NAMALWA (cell line): ENCODE measurements at regions not wholly inside any gene's neighbourhood (a gene's known extent, or its start where the extent isn't known, plus 50 kb on each side); places are given as distances from the start of the nearest gene placed in this dataset.
"Not testable (repeated sequence)": the region's sequence is repeated elsewhere in the genome, so short reads cannot be mapped to it uniquely, and the experiment has no call there.

Experiments
- DNase-seq: peaks from one replicate; pipeline ENCODE4 v3.0.0-alpha.2; 2015; ENCODE audit warnings: low spot score

DNA sequence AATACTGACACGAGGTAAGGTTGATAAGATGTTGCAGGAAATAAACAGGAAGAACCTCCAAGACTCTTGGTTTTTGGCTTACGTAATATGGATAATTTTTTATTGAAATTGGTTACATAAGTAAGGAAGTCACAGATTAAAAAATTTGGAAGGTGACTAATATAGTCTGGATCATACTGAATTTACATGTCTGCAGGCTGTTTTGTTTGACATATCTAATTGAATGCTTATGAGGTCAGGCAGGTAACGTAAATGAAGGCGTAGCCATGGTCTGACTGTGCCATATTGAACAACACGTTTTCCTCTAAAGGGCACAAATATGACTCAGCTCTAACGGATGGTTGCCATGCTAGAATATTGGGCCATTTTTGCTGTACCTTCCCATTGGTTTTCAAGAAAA lies 648.1 kb upstream of the NOVA1 start:
- DNase-seq, result no peak

DNA sequence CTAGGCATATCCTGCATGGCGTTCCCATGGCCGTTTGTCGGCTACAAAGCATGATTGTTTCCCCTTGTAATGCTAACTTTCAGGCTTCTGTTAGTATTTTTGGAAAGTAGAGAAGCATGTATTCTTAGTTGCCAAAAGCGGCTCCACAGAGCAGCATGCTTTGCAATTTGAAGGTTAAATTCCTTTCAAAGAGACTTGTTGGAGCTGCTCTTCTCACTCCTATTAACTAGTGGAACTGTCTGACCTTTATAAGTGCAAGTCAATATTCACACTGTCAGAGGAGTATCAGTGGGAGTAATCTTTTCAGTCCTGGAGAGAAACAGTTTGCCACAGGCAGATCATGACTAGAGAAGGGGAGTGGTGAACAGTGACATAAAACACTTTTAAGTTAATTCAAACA lies 656.1 kb upstream of the NOVA1 start:
- no peak for DNase-seq

DNA sequence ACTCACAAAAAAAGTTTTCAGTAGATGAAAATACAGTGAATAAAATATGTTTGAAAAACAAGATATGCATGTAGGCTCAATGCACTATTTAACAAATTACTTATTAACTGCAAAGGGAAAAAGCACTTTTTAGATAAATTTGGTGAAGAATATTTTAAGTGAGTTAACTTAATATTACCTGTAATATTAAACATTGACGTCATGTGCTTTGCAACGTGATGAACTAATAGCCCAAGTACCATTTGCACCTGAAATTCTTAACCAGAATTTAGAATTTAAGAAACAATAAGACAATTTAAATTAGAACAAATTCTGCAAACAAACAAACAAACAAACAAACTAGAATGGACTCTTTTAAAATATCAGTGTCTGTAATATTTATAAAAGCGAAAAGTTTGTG lies 659.0 kb upstream of the NOVA1 start:
- DNase-seq, result no peak

DNA sequence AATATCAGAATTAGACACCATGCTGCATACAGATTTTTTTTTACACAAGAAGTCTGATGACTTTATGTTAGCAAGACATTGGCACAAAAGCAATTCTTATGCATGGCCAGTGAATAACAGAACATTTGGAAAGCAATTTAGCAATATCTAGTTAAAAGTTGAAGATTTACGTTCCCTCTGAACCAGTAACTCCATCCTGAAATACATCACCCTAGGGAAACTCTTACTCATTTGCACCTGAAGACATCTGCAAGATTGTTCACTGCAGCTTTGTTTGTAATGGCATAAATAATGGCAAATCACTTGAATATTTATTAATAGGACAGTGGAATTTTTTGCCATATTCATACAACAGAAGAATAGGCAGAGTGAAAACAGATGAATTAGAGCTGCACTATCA lies 670.0 kb upstream of the NOVA1 start:
- DNase-seq, result no peak

DNA sequence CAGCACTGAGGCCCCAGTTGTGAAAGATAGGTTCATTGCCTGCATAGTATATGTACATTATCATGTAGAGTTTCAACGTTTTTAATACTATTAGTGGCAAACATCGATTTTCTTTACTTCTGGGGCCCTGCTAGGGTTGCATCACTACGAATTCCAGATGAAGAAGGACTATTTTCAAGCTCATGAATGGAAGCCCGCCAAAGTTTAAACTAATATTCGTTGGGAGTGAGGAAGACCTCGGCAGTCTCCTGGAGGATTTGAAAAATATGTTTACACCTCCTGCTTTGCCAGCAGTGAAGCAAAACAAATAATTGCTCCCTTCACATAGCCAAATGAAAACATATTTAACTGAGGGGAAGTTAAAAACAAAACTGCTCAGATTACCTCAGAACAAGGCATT lies 672.9 kb upstream of the NOVA1 start:
- DNase-seq, result no peak

DNA sequence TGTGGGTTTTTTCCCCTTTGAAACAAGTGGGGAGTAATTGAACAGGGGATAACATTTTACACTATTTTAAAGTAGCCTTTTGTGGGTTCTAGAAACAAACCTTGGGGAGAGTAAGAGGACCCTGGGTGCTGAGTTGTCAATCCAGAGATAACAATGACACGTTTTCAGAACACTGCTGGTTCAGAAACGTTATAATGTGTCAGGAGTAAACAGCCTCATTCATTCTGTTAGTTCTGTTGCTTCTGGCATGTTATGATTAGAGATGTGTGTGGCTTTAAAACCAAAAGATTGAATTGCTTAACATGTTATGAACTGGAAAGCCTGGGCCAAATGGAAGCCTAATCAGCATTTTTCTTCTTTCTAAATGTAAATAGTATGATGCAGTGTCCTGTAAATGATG lies 680.5 kb upstream of the NOVA1 start:
- DNase-seq, result no peak

DNA sequence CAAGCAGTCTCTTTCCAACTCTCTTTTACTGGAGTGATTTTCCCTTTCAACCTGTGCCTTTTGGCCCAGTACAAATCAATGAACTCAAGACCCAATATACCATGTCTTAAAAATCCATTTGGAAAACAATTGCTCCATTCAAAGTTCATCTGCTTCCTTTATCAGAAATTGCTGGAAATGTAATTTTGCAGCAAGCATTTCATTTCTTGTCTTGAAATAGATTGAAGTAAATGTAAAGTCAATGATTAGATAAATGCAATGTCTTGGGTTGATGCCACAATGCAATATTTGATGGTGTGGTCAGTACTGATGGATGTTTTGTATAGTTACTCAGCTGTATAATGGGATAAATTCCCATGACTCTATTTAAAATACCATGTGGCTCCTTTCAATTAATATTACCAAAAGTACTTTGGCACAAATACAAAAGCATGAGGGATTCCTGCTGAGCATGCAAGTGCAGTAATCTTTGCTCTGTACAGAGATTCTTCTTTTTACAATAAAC lies 707.7 kb upstream of the NOVA1 start:
- no peak for DNase-seq

DNA sequence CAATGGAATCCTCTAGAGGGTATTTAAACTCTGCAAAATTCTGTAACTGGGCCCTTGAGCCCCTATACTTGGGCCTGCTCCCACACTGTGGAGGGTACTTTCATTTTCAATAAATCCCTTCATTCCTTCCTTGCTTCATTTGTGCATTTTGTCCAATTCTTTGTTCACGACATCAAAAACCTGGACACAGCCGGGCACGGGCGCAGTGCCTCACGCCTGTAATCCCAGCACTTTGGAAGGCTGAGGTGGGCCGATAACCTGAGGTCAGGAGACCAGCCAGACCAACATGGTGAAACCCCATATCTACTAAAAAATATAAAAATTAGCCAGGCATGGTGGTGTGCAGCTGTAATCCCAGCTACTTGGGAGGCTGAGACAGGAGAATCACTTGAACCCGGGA lies 714.9 kb upstream of the NOVA1 start:
- not testable (repeated sequence) for DNase-seq

DNA sequence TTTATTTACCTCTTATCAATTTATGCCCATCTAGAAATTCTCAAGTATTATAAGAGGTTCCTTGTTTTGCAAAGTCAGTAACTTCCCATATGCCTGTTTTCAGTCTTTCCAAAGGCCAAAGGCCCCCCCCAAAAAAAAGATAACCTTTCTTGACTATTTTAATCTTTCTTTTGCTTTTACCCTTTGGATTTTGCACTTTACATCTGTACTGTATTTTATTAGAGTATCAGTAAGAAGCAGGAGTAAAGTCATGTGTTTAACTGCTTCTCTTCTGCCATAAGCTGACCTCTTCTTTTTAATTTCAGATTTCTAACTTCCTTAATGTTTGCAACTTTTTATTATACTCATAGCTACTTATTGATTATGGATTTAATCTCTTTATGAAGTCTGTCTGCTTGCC lies 716.4 kb upstream of the NOVA1 start:
- DNase-seq, result no peak

DNA sequence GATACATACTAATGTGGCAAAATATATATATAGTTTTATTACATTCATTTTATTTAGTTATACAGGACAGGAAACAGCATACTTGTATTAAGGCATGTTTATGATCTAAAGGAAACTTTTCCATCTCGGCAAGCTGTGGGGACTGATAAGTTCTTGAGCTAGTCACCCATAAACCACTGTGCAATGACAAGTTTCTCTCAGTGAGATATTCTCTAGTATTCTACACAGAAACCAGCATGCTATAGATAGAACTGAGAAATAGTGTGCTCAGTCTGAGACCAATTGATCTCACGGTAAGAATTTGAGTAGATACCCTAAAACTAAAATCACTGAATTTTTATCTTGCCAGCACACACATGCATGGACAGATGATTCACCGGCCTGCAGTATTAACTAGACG lies 717.6 kb upstream of the NOVA1 start:
- DNase-seq, result no peak

DNA sequence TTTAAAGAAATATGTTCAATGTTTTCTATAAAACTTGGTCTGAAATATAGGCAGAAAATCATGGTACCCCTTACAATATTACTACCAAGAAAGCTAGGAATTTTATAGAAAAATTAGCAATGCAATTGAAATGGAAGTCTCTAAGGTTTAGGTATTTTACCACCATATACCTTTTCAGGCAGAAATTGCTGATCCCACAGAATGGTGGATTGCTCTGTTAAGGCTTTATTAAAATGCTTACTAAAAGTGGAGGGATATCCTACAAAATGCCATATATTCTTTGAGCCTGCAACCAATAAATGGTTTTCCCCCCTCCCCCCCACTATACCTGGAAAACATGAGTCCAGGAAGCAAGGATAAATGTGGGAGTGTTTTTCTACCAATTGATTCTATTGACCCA lies 718.1 kb upstream of the NOVA1 start:
- DNase-seq, result no peak

DNA sequence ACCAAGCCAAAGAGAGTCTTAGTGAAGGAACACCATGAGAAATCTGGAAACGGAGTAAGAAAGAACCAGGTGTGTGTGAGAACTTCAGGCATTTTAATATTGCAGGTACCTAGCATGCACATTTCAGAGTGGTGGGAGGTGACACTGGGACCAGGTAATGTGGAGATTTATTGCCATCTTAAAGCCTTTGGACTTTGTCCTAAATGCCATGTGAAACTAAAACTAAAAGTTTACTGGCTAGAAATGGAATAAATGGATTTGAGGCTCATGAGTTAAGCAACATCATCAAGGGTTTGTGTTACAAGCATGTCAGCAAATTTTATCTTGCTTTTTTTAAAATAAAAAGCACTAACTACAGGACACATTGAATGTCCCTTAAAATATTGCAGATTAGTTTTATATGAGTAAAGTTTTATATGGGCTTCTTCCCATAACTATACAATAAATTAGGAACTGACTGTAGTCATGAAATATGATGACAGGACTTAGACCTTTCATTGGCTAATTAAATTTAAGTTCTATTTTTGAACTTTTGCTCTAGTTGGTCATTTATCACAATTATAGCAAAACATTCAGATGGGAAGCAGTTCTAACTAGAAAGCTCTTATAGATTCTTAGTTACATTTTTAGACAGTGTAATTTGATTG lies 721.1 kb upstream of the NOVA1 start:
- no peak for DNase-seq

DNA sequence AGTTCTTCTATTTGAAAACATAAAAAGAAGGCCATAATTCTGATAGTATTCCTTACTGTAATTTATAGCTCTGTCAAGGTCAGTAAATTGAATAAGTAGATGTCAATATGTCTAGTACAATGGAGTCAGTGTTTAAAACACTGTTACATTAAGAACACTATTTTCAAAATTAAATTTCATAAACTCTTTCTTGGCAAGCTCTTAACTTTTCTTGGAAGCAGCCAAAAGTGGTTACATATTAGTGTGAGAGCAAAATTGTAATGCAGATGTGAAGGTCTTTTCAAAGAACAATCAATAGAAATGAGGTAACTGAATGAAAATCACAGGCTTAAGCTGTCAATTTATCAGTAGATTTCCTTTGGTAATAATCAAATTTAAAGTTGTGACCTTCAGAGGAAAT lies 722.4 kb upstream of the NOVA1 start:
- DNase-seq, result no peak

DNA sequence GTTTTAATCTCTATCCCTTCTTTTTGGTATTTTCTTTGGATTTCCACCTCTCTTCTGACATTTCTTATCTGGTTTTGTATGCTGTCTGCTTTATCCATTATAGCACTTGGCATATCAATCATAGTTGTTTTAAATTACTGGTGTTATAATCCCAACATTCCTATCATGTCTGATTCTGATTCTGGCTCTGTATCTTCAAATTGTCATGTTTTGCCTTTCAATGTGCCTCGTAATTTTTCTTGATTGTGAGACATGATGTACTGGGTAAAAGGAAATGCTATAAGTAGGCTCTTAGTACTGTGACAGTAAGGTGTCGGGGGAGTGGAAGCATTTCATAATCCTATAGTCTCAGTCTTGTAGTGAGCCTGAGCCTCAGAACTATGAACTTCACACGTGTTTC lies 729.3 kb upstream of the NOVA1 start:
- no peak for DNase-seq

DNA sequence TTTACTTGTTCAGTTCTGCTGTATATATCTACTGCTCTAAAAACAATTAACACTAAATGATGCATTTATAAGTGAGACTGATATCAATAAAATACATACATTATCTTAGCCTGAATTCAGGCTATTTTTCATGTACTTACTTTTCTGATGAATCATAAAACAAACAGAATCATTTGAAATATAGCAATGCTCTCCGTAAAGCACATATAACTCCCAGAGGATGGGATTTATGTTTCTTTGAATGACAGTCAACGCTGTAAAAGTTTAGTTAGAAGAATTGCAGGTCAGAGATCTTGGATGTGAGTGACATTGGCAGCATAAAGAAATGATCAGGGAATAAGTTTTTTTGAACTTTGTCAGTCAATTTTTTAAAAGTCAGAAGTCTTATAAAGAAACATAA lies 740.2 kb upstream of the NOVA1 start:
- DNase-seq, result no peak

DNA sequence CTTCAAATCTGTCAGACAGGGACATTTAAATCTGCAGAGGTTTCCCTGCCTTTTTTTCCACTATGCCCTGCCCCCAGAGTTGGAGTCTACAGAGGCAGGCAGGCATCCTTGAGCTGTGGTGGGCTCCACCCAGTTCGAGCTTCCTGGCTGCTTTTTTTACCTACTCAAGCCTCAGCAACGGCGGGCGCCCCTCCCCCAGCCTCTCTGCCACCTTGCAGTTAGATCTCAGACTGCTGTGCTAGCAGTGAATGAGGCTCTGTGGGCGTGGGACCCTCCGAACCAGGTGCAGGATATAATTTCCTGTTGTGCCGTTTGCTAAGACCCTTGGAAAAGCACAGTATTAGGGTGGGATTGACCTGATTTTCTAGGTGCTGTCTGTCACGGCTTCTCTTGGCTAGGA lies 765.2 kb upstream of the NOVA1 start:
- not testable (repeated sequence) for DNase-seq

DNA sequence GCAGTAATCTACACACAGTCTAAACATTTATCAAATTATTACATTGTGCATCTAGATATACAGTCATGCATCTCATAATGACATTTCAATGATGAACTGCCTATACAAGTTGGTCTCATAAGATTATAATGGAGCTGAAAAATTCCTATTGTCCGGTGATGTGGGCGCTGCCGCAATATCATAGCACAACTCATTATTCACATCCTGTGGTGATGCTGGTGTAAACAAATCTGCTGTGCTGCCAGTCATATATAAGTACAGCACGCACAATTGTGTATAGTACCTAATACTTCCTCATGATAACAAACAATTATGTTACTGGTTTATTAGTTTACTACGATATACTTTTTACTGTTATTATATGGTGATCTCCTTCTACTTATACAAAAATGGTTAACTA lies 768.8 kb upstream of the NOVA1 start:
- DNase-seq, result no peak

DNA sequence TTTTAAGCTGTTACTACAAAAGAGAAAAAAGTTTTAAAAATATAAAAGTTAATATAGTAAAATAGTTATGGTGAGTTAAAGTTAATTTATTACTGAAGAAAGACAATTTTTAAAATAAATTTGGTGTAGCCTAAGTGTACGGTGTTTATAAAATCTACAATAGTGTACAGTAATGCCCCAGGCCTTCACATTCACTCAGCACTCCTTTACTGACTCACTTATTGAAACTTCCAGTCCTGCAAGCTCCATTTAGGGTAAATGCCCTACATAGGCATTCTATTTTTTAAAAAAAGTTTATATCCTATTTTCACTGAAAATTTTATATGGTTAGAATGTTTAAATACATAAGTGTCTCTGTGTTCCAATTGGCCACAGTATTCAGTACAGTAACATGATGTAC lies 769.5 kb upstream of the NOVA1 start:
- DNase-seq, result no peak

DNA sequence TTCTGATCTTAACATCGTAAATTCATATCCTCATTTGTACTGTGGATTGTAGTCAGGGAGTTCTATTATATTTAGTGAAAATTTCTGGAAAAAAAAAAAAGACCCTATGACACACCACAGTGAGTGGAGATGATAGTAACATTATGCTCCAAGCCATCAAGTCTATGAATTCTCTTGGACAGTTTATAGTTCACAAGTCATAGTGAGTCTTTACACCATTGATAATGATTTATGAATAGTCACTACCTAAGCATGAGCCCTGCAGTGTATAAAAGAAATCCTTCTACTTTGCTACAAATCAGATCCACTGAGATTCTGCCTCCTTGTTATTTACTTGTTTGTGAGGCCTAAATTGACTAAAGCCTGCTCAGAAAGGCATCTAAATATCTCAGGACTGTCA lies 772.2 kb upstream of the NOVA1 start:
- no peak for DNase-seq

DNA sequence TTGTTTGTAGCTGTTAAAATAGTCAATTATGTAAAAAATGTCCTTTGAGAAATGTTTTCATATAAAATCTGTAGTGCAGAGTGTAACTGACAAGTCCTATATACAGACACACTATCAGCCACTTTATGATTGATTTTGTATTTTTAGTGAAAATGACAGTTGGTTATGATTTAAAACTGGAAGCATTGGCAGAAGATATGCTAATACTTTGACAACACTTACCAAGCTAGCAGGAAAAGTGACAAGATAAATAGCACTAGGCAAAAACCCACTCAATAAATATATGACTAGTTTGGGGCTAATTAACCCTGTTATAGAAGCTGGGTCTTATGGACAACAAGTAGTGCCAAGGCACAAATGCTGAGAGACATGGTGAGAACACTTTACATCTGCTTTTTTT lies 772.9 kb upstream of the NOVA1 start:
- no peak for DNase-seq

DNA sequence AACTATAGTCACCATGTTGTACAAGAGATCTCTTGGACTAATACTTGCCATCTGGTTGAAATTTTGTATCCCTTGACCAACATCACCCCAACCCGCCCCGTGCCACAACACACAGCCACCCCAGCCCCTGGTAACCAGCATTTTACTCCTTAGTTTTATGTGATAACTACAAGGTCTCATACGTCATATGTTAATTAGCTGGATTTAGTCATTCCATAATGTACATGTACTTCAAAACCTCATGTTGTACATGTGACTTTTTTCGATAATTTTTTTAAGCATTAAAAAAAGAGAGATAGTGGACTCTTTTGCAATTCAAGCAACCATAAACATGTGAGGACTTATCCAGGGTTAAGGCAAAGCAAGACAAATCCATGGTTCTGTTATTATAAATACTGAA lies 773.4 kb upstream of the NOVA1 start:
- DNase-seq, result no peak

DNA sequence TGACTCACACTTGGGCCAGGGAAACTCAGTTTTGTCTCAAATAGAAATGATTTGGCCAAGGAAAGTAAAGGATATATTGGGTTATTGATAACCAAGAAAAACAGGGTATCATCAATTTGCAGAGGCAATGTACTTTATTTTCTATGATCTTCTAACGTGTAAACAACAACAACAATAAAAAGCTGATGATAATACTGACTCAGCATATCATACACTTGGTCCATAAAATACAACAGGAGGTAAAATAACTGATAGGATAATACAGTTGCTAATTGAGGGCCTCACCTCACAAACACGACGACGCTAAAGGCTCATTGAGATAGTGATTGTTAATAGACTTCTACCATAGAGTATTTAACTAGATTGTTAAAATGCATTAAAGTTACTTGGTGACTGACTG lies 774.0 kb upstream of the NOVA1 start:
- no peak for DNase-seq

DNA sequence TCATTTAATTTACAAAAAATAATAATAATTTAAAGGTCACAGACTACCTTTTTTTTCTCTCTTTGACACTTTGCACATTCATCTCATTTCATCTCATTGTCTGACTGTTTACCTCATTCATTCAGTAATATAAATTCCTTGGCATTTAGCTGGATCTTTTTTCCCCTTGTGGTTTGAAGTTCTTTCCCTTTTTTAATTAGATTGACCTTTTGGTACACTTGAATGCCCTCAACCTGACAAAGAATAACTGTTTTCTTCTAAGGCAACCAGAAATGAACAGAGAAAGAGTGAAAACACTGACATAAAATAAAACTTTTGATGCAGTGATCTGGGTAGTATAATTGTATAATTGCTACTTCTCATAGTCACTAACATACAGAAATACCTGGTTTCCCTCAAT lies 774.9 kb upstream of the NOVA1 start:
- DNase-seq, result no peak

DNA sequence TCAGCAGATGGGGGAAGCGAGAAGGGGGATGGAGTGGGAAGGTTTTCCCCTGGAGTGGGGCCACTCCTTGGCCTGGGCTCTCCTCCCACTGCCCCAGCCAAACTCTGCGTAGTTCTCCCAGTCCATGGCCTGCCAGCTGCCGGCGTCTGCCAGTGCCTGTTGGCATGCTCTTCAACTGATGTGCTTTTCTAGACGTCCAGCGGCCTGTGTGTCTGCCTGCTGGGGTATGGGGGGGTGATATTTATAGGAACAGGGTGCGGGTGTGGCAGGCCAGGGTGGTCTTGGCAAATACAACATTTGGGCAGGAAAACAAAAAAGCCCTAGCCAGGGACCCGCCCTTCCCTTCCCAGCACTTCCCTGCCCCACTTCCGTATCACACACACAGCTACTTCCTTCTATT lies 786.3 kb upstream of the NOVA1 start:
- DNase-seq, result no peak

DNA sequence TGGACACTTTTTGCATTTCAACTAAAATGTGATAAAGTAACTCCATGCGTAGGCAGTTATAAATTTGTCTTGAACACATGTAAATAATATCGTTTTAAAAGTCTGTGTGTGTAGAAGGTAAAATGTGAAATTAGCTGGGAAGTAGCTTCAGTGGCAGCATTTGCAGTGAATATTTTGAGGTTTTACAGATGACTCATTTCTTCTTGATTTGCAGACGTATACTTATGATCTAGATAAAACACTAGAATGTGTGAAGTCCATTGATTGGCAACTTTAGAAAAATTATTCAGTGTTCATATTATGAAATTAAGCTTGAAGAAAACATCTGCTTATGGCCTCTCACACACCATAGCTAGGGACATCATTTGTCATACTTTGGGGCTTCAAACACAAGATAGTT lies 788.6 kb upstream of the NOVA1 start:
- DNase-seq, result no peak
